ENCODE measurements at regions not wholly inside any gene's neighbourhood (a gene's known extent, or its start where the extent isn't known, plus 50 kb on each side); places are given as distances from the start of the nearest gene placed in this dataset.

- Histone ChIP-seq H2AK5ac (ENCODE audit: low read depth, low read length) (no peak overlapping the region), H2BK15ac (ENCODE audit: low read length) (no peak overlapping the region), H2BK12ac (ENCODE audit: low read length) (no peak overlapping the region), H3K27ac (replicated peaks; ENCODE audit: low read length) (no peak overlapping the region), H3K4me3 (ENCODE audit: low read length in 2 of 2) (no peak overlapping the region), H3K9ac (ENCODE audit: low read depth, low read length, poor library complexity) (no peak overlapping the region), H3K27me3 (ENCODE audit: control insufficient read depth in 3 of 3, insufficient read depth in 3 of 3, low read depth in 1 of 3, low read length in 3 of 3) (no peaks in the 10 kb centered on the region), H3K4me2 (ENCODE audit: insufficient read depth, low read length, poor library complexity, severe bottlenecking) (no peak overlapping the region), H2BK5ac (ENCODE audit: low read length) (no peak overlapping the region), H3K36me3 (replicated peaks in 1 of 2; ENCODE audit: control insufficient read depth in 2 of 2, insufficient read depth in 2 of 2, low read length in 2 of 2) (no peaks in the 10 kb centered on the region), H3K23ac (ENCODE audit: low read depth, low read length, poor library complexity) (no peak overlapping the region), H3K9me3 (replicated peaks in 1 of 2; ENCODE audit: control insufficient read depth in 2 of 2, insufficient read depth in 1 of 2, low read depth in 1 of 2, low read length in 2 of 2) (peaks cover 9 to 11% of the 10 kb centered on the region in 2 donors), H3K4ac (ENCODE audit: low read length) (no peak overlapping the region), H4K8ac (ENCODE audit: low read depth, low read length) (no peak overlapping the region), H3K79me1 (ENCODE audit: low read depth, low read length) (no peaks in the 10 kb centered on the region), H2AFZ (ENCODE audit: low read length) (no peak overlapping the region), H2BK120ac (ENCODE audit: low read depth, low read length) (no peak overlapping the region), H3K18ac (ENCODE audit: low read length) (no peak overlapping the region), H4K91ac (ENCODE audit: low read depth, low read length, poor library complexity) (no peak overlapping the region), H3K4me1 (ENCODE audit: control insufficient read depth in 2 of 2, insufficient read depth in 1 of 2, low read depth in 1 of 2, low read length in 2 of 2) (no peaks in the 10 kb centered on the region), H3K14ac (ENCODE audit: low read length) (no peak overlapping the region)
- WGBS, 2 donors (ENCODE audit: extremely low coverage in 2 of 2, insufficient read length in 2 of 2, insufficient replicate concordance in 1 of 2), result no CpG with 5 or more reads among the region's 1 CpG
- no peak for DNase-seq (ENCODE audit: low spot score)
Observed at GRCh38 chr5:99926463-99926862, 608.7 kb upstream of the FAM174A start.

GRCh38 chr5:99922386-99922785, 612.8 kb upstream of the FAM174A start:
- Histone ChIP-seq H3K9ac (ENCODE audit: low read depth, low read length, poor library complexity) (no peak overlapping the region), H3K4me1 (ENCODE audit: control insufficient read depth in 2 of 2, insufficient read depth in 1 of 2, low read depth in 1 of 2, low read length in 2 of 2) (no peaks in the 10 kb centered on the region), H2BK12ac (ENCODE audit: low read length) (no peak overlapping the region), H3K18ac (ENCODE audit: low read length) (no peak overlapping the region), H4K8ac (ENCODE audit: low read depth, low read length) (no peak overlapping the region), H3K23ac (ENCODE audit: low read depth, low read length, poor library complexity) (no peak overlapping the region), H3K4ac (ENCODE audit: low read length) (no peak overlapping the region), H2BK5ac (ENCODE audit: low read length) (no peak overlapping the region), H3K27ac (replicated peaks; ENCODE audit: low read length) (no peak overlapping the region), H2BK15ac (ENCODE audit: low read length) (no peak overlapping the region), H3K14ac (ENCODE audit: low read length) (no peak overlapping the region), H2BK120ac (ENCODE audit: low read depth, low read length) (no peak overlapping the region), H3K79me1 (ENCODE audit: low read depth, low read length) (no peaks in the 10 kb centered on the region), H3K36me3 (replicated peaks in 1 of 2; ENCODE audit: control insufficient read depth in 2 of 2, insufficient read depth in 2 of 2, low read length in 2 of 2) (no peaks in the 10 kb centered on the region), H4K91ac (ENCODE audit: low read depth, low read length, poor library complexity) (no peak overlapping the region), H3K9me3 (replicated peaks in 1 of 2; ENCODE audit: control insufficient read depth in 2 of 2, insufficient read depth in 1 of 2, low read depth in 1 of 2, low read length in 2 of 2) (no peaks in the 10 kb centered on the region), H2AFZ (ENCODE audit: low read length) (no peak overlapping the region), H3K27me3 (ENCODE audit: control insufficient read depth in 3 of 3, insufficient read depth in 3 of 3, low read depth in 1 of 3, low read length in 3 of 3) (no peaks in the 10 kb centered on the region), H2AK5ac (ENCODE audit: low read depth, low read length) (no peak overlapping the region), H3K4me3 (ENCODE audit: low read length in 2 of 2) (no peak overlapping the region), H3K4me2 (ENCODE audit: insufficient read depth, low read length, poor library complexity, severe bottlenecking) (no peak overlapping the region)
- DNase-seq (ENCODE audit: low spot score), result no peak

- H2AFZ ChIP-seq (ENCODE audit: low read length), result no peak overlapping the region
- H3K4me1 ChIP-seq (ENCODE audit: control insufficient read depth in 2 of 2, insufficient read depth in 1 of 2, low read depth in 1 of 2, low read length in 2 of 2), result peaks cover 0 to 2% of the 10 kb centered on the region in 2 donors
- no peak overlapping the region for H3K4me3 ChIP-seq (ENCODE audit: low read length in 2 of 2)
- H3K18ac ChIP-seq (ENCODE audit: low read length), result no peak overlapping the region
- no peak overlapping the region for H2AK5ac ChIP-seq (ENCODE audit: low read depth, low read length)
- no peak overlapping the region for H3K9ac ChIP-seq (ENCODE audit: low read depth, low read length, poor library complexity)
- H4K8ac ChIP-seq (ENCODE audit: low read depth, low read length), result no peak overlapping the region
- H3K4me2 ChIP-seq (ENCODE audit: insufficient read depth, low read length, poor library complexity, severe bottlenecking), result no peak overlapping the region
- no peak overlapping the region for H2BK15ac ChIP-seq (ENCODE audit: low read length)
- no peaks in the 10 kb centered on the region for H3K79me1 ChIP-seq (ENCODE audit: low read depth, low read length)
- H3K36me3 ChIP-seq (replicated peaks in 1 of 2; ENCODE audit: control insufficient read depth in 2 of 2, insufficient read depth in 2 of 2, low read length in 2 of 2), result no peaks in the 10 kb centered on the region
- no peak for DNase-seq (ENCODE audit: low spot score)
- H3K4ac ChIP-seq (ENCODE audit: low read length), result no peak overlapping the region
- no peak overlapping the region for H4K91ac ChIP-seq (ENCODE audit: low read depth, low read length, poor library complexity)
- no peak overlapping the region for H3K14ac ChIP-seq (ENCODE audit: low read length)
- peaks cover 0 to 2% of the 10 kb centered on the region in 2 donors for H3K9me3 ChIP-seq (replicated peaks in 1 of 2; ENCODE audit: control insufficient read depth in 2 of 2, insufficient read depth in 1 of 2, low read depth in 1 of 2, low read length in 2 of 2)
- no peaks in the 10 kb centered on the region for H3K27me3 ChIP-seq (ENCODE audit: control insufficient read depth in 3 of 3, insufficient read depth in 3 of 3, low read depth in 1 of 3, low read length in 3 of 3)
- H3K27ac ChIP-seq (replicated peaks; ENCODE audit: low read length), result no peak overlapping the region
- no peak overlapping the region for H3K23ac ChIP-seq (ENCODE audit: low read depth, low read length, poor library complexity)
- no peak overlapping the region for H2BK12ac ChIP-seq (ENCODE audit: low read length)
- H2BK5ac ChIP-seq (ENCODE audit: low read length), result no peak overlapping the region
- no CpG with 5 or more reads among the region's 1 CpG for WGBS, 2 donors (ENCODE audit: extremely low coverage in 2 of 2, insufficient read length in 2 of 2, insufficient replicate concordance in 1 of 2)
- H2BK120ac ChIP-seq (ENCODE audit: low read depth, low read length), result no peak overlapping the region
Observed at GRCh38 chr5:99911971-99912370, 623.2 kb upstream of the FAM174A start.

- Histone ChIP-seq H3K27me3 (ENCODE audit: control insufficient read depth in 3 of 3, insufficient read depth in 3 of 3, low read depth in 1 of 3, low read length in 3 of 3) (no peaks in the 10 kb centered on the region), H3K36me3 (replicated peaks in 1 of 2; ENCODE audit: control insufficient read depth in 2 of 2, insufficient read depth in 2 of 2, low read length in 2 of 2) (no peaks in the 10 kb centered on the region), H3K14ac (ENCODE audit: low read length) (no peak overlapping the region), H3K27ac (replicated peaks; ENCODE audit: low read length) (no peak overlapping the region), H3K4me2 (ENCODE audit: insufficient read depth, low read length, poor library complexity, severe bottlenecking) (no peak overlapping the region), H2BK12ac (ENCODE audit: low read length) (no peak overlapping the region), H3K23ac (ENCODE audit: low read depth, low read length, poor library complexity) (no peak overlapping the region), H2AFZ (ENCODE audit: low read length) (no peak overlapping the region), H2BK15ac (ENCODE audit: low read length) (no peak overlapping the region), H2BK5ac (ENCODE audit: low read length) (no peak overlapping the region), H2AK5ac (ENCODE audit: low read depth, low read length) (no peak overlapping the region), H4K8ac (ENCODE audit: low read depth, low read length) (no peak overlapping the region), H3K4ac (ENCODE audit: low read length) (no peak overlapping the region), H3K9ac (ENCODE audit: low read depth, low read length, poor library complexity) (no peak overlapping the region), H4K91ac (ENCODE audit: low read depth, low read length, poor library complexity) (no peak overlapping the region), H3K18ac (ENCODE audit: low read length) (no peak overlapping the region), H3K79me1 (ENCODE audit: low read depth, low read length) (no peaks in the 10 kb centered on the region), H3K4me1 (ENCODE audit: control insufficient read depth in 2 of 2, insufficient read depth in 1 of 2, low read depth in 1 of 2, low read length in 2 of 2) (peaks cover 0 to 2% of the 10 kb centered on the region in 2 donors), H3K4me3 (ENCODE audit: low read length in 2 of 2) (no peak overlapping the region), H2BK120ac (ENCODE audit: low read depth, low read length) (no peak overlapping the region), H3K9me3 (replicated peaks in 1 of 2; ENCODE audit: control insufficient read depth in 2 of 2, insufficient read depth in 1 of 2, low read depth in 1 of 2, low read length in 2 of 2) (peaks cover 0 to 2% of the 10 kb centered on the region in 2 donors)
- no peak for DNase-seq (ENCODE audit: low spot score)
- no CpG with 5 or more reads among the region's 1 CpG for WGBS, 2 donors (ENCODE audit: extremely low coverage in 2 of 2, insufficient read length in 2 of 2, insufficient replicate concordance in 1 of 2)
Observed at GRCh38 chr5:99906776-99907175, 628.4 kb upstream of the FAM174A start.
